GM19328 (cell line): ENCODE measurements at regions not wholly inside any gene's neighbourhood (a gene's known extent, or its start where the extent isn't known, plus 50 kb on each side); places are given as distances from the start of the nearest gene placed in this dataset.
"Not testable (repeated sequence)": the region's sequence is repeated elsewhere in the genome, so short reads cannot be mapped to it uniquely, and the experiment has no call there.

Experiments used
- ATAC-seq: cut with Tn5 transposase; IDR thresholded peaks from one replicate; pipeline ENCODE4 v1.9.1; 2021; ENCODE audit warnings: mild to moderate bottlenecking, moderate library complexity; ENCODE audit not compliant: unreplicated experiment

GRCh38 chr3:159339131-159339530, 537.3 kb downstream of the MFSD1 start:
- ATAC-seq = no peak

GRCh38 chr3:159340877-159341500, 539.1 kb downstream of the MFSD1 start:
- ATAC-seq = no peak

GRCh38 chr3:159346271-159346903, 544.5 kb downstream of the MFSD1 start:
- ATAC-seq = no peak

- ATAC-seq = no peak
Measured at GRCh38 chr3:159348431-159348830, 546.6 kb downstream of the MFSD1 start.

GRCh38 chr3:159356606-159357005, 554.8 kb downstream of the MFSD1 start:
- no peak for ATAC-seq

GRCh38 chr3:159364511-159364910, 562.7 kb downstream of the MFSD1 start:
- ATAC-seq = no peak

- no peak for ATAC-seq
Measured at GRCh38 chr3:159366476-159366875, 564.6 kb downstream of the MFSD1 start.

- no peak for ATAC-seq
Measured at GRCh38 chr3:159371961-159372360, 570.1 kb downstream of the MFSD1 start.

GRCh38 chr3:159378396-159379194, 576.7 kb downstream of the MFSD1 start:
- ATAC-seq = no peak

GRCh38 chr3:159380891-159381290, 579.0 kb downstream of the MFSD1 start:
- ATAC-seq = no peak

- no peak for ATAC-seq
Measured at GRCh38 chr3:159390656-159391212, 588.9 kb downstream of the MFSD1 start.

- ATAC-seq = not testable (repeated sequence)
Measured at GRCh38 chr3:159397683-159398082, 591.0 kb upstream of the IL12A start.

GRCh38 chr3:159401069-159401468, 587.6 kb upstream of the IL12A start:
- ATAC-seq = no peak

GRCh38 chr3:159409711-159410110, 578.9 kb upstream of the IL12A start:
- not testable (repeated sequence) for ATAC-seq

GRCh38 chr3:159413319-159413718, 575.3 kb upstream of the IL12A start:
- ATAC-seq = no peak

- no peak for ATAC-seq
Measured at GRCh38 chr3:159416856-159417255, 571.8 kb upstream of the IL12A start.

- no peak for ATAC-seq
Measured at GRCh38 chr3:159417761-159418160, 570.9 kb upstream of the IL12A start.

GRCh38 chr3:159418571-159419526, 569.8 kb upstream of the IL12A start:
- no peak for ATAC-seq

GRCh38 chr3:159429702-159430101, 558.9 kb upstream of the IL12A start:
- ATAC-seq = no peak

- no peak for ATAC-seq
Measured at GRCh38 chr3:159432682-159433340, 555.8 kb upstream of the IL12A start.
